CMK (cell line): ENCODE measurements at regions not wholly inside any gene's neighbourhood (a gene's known extent, or its start where the extent isn't known, plus 50 kb on each side); places are given as distances from the start of the nearest gene placed in this dataset.
"Not testable (repeated sequence)": the region's sequence is repeated elsewhere in the genome, so short reads cannot be mapped to it uniquely, and the experiment has no call there.

Experiments used
- DNase-seq: peaks from one replicate; pipeline ENCODE4 v3.0.0-alpha.2; 2010; ENCODE audit warnings: low read depth

GRCh38 chr12:13924286-13924685 lies 57.1 kb downstream of the GRIN2B start:
- no peak for DNase-seq

GRCh38 chr12:13918897-13919296 lies 62.5 kb downstream of the GRIN2B start:
- DNase-seq, result no peak

- no peak for DNase-seq
Observed at GRCh38 chr12:13915096-13915495, 66.3 kb downstream of the GRIN2B start.

- no peak for DNase-seq
Observed at GRCh38 chr12:13913371-13913770, 68.0 kb downstream of the GRIN2B start.

- no peak for DNase-seq
Observed at GRCh38 chr12:13911756-13912554, 69.4 kb downstream of the GRIN2B start.

- no peak for DNase-seq
Observed at GRCh38 chr12:13905794-13906193, 75.6 kb downstream of the GRIN2B start.

- DNase-seq, result no peak
Observed at GRCh38 chr12:13900718-13901117, 80.7 kb downstream of the GRIN2B start.

GRCh38 chr12:13898387-13898786 lies 83.0 kb downstream of the GRIN2B start:
- not testable (repeated sequence) for DNase-seq

- DNase-seq, result no peak
Observed at GRCh38 chr12:13897811-13898210, 83.6 kb downstream of the GRIN2B start.

- DNase-seq, result no peak
Observed at GRCh38 chr12:13896063-13896626, 85.3 kb downstream of the GRIN2B start.

GRCh38 chr12:13891902-13892301 lies 89.5 kb downstream of the GRIN2B start:
- no peak for DNase-seq

GRCh38 chr12:13890943-13891342 lies 90.5 kb downstream of the GRIN2B start:
- DNase-seq, result no peak

GRCh38 chr12:13887779-13888388 lies 93.5 kb downstream of the GRIN2B start:
- DNase-seq, result no peak

GRCh38 chr12:13882176-13882575 lies 99.2 kb downstream of the GRIN2B start:
- no peak for DNase-seq

GRCh38 chr12:13880613-13881012 lies 100.8 kb downstream of the GRIN2B start:
- no peak for DNase-seq

- DNase-seq, result no peak
Observed at GRCh38 chr12:13875744-13876143, 105.7 kb downstream of the GRIN2B start.

- no peak for DNase-seq
Observed at GRCh38 chr12:13870255-13870654, 111.1 kb downstream of the GRIN2B start.

GRCh38 chr12:13864081-13864673 lies 117.2 kb downstream of the GRIN2B start:
- peak; percentile 15 for DNase-seq

GRCh38 chr12:13857750-13858149 lies 123.7 kb downstream of the GRIN2B start:
- DNase-seq, result no peak

GRCh38 chr12:13853471-13853870 lies 127.9 kb downstream of the GRIN2B start:
- DNase-seq, result no peak

- DNase-seq, result no peak
Observed at GRCh38 chr12:13851828-13852227, 129.6 kb downstream of the GRIN2B start.

- no peak for DNase-seq
Observed at GRCh38 chr12:13849456-13849855, 131.9 kb downstream of the GRIN2B start.

- no peak for DNase-seq
Observed at GRCh38 chr12:13843841-13844240, 137.6 kb downstream of the GRIN2B start.
